Lower leg skin (tissue), 3 donors: ENCODE measurements at regions not wholly inside any gene's neighbourhood (a gene's known extent, or its start where the extent isn't known, plus 50 kb on each side); places are given as distances from the start of the nearest gene placed in this dataset.

Experiments
- POLR2A ChIP-seq, 2 donors: fragments of 450-650 bp; IDR thresholded peaks; one replicate each; pipeline ENCODE4 v1.6.1; 2016 to 2017; ENCODE audit warnings: antibody characterized with exemption in 2 of 2, mild to moderate bottlenecking in 1 of 2, moderate library complexity in 1 of 2
- TF ChIP-seq, protein P1 (sequence below), 3 donors: fragments of 450-650 bp; IDR thresholded peaks; one replicate each; pipeline ENCODE4 v1.5.1; 2016; ENCODE audit warnings: antibody characterized with exemption in 3 of 3, mild to moderate bottlenecking in 3 of 3, moderate library complexity in 2 of 3

DNA sequence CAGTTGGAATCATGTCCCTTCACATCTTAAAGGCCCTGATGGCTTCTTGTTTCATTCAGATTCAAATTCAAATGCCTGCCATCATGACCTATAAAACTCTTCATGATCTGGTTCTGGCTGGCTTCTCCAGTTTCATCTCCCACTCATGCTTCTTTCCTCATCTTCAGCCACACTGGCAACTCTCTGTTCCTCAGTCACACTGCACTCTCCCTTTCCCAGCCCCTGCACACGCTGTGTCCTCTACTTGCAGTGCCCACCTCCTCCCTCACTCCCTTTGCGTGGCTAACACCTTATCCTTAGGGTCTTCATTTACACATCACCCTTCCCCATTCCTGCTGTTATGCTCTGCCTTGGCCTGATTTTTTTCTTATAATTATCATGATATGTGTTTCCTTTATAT, 120.6 kb upstream of the LMO4 start:
- TF ChIP-seq, protein P1, sequence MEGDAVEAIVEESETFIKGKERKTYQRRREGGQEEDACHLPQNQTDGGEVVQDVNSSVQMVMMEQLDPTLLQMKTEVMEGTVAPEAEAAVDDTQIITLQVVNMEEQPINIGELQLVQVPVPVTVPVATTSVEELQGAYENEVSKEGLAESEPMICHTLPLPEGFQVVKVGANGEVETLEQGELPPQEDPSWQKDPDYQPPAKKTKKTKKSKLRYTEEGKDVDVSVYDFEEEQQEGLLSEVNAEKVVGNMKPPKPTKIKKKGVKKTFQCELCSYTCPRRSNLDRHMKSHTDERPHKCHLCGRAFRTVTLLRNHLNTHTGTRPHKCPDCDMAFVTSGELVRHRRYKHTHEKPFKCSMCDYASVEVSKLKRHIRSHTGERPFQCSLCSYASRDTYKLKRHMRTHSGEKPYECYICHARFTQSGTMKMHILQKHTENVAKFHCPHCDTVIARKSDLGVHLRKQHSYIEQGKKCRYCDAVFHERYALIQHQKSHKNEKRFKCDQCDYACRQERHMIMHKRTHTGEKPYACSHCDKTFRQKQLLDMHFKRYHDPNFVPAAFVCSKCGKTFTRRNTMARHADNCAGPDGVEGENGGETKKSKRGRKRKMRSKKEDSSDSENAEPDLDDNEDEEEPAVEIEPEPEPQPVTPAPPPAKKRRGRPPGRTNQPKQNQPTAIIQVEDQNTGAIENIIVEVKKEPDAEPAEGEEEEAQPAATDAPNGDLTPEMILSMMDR (IDR thresholded peaks at IDR 0.05), result no peak
- TF ChIP-seq POLR2A (IDR thresholded peaks at IDR 0.05), result no peak
